Left lung (tissue), 4 donors: ENCODE measurements at regions not wholly inside any gene's neighbourhood (a gene's known extent, or its start where the extent isn't known, plus 50 kb on each side); places are given as distances from the start of the nearest gene placed in this dataset.

Experiments used
- ATAC-seq: fragments of 200-7000 bp; cut with Tn5 transposase; one replicate; pipeline ENCODE4 v1.9.1; 2020; ENCODE audit warnings: moderate library complexity
- DNase-seq, 4 donors: peaks; one replicate each; pipeline ENCODE4 v3.0.0-alpha.2; 2013 to 2020
- H3K27ac ChIP-seq, 2 donors: fragments of 200-600 bp; sonication (generic) in 1 of 2; one replicate each; pipeline versions ENCODE4 v1.5.0 to v1.8.0; 2020 to 2021
- H3K27me3 ChIP-seq, 2 donors: fragments of 200-600 bp; sonication (generic) in 1 of 2; one replicate each; pipeline versions ENCODE4 v1.5.0 to v1.8.0; 2020 to 2021
- H3K36me3 ChIP-seq, 2 donors: fragments of 200-600 bp; sonication (generic) in 1 of 2; one replicate each; pipeline versions ENCODE4 v1.5.0 to v1.8.0; 2020 to 2021
- H3K4me1 ChIP-seq, 2 donors: fragments of 200-600 bp; one replicate each; pipeline ENCODE4 v1.8.0; 2021
- H3K4me3 ChIP-seq, 2 donors: fragments of 200-600 bp; sonication (generic) in 1 of 2; one replicate each; pipeline versions ENCODE4 v1.5.0 to v1.8.0; 2020 to 2021; ENCODE audit warnings: mild to moderate bottlenecking in 1 of 2
- H3K9me3 ChIP-seq, 2 donors: fragments of 200-600 bp; sonication (generic) in 1 of 2; one replicate each; pipeline versions ENCODE4 v1.5.0 to v1.8.0; 2020 to 2021
- CTCF ChIP-seq, 2 donors: fragments of 200-600 bp; sonication (generic) in 1 of 2; IDR thresholded peaks; one replicate each; pipeline versions ENCODE4 v1.5.0 to v1.8.0; 2021; ENCODE audit warnings: antibody characterized with exemption in 2 of 2
- intact Hi-C, 2 donors: fragments of 100-400 bp; cut with DNase I; formaldehyde crosslinking; loops; one replicate each; pipeline versions ENCODE4 v1.11.2 to v1.14.2; 2022
- donor health status: DM: no; HTN: yes; CAD: no.
- donor health status: DM: no; HTN: no; CAD: no.

- H3K4me1 ChIP-seq: no peaks in the 10 kb centered on the region
- H3K27ac ChIP-seq: no peak overlapping the region
- H3K36me3 ChIP-seq: no peaks in the 10 kb centered on the region
- TF ChIP-seq CTCF (IDR thresholded peaks at IDR 0.05): no peak
- H3K9me3 ChIP-seq: no peaks in the 10 kb centered on the region
- H3K4me3 ChIP-seq: no peak overlapping the region
- DNase-seq (no peak), ATAC-seq (peak; percentile 7)
- intact Hi-C loops: no loop called here
- H3K27me3 ChIP-seq: no peaks in the 10 kb centered on the region
These were observed 250.9 kb downstream of the C12orf75 start for GRCh38 chr12:105581420-105581819.

GRCh38 chr12:105585107-105585506 lies 254.6 kb downstream of the C12orf75 start:
- H3K36me3 ChIP-seq: no peaks in the 10 kb centered on the region
- no peak overlapping the region for H3K4me3 ChIP-seq
- no peaks in the 10 kb centered on the region for H3K27me3 ChIP-seq
- DNase-seq (no peak), ATAC-seq (no peak)
- intact Hi-C loops: no loop called here
- no peaks in the 10 kb centered on the region for H3K4me1 ChIP-seq
- H3K9me3 ChIP-seq: peaks cover 0 to 2% of the 10 kb centered on the region in 2 donors
- H3K27ac ChIP-seq: no peak overlapping the region
- TF ChIP-seq CTCF (IDR thresholded peaks at IDR 0.05): no peak

- Histone ChIP-seq H3K4me1 (no peaks in the 10 kb centered on the region), H3K27ac (peak overlapping the region in 1 of 2 donors; percentile 13), H3K4me3 (no peak overlapping the region), H3K27me3 (no peaks in the 10 kb centered on the region), H3K36me3 (no peaks in the 10 kb centered on the region), H3K9me3 (peaks cover 0 to 2% of the 10 kb centered on the region in 2 donors)
- TF ChIP-seq CTCF (IDR thresholded peaks at IDR 0.05): no peak
- intact Hi-C loops: no loop called here
- ATAC-seq (no peak), DNase-seq (no peak)
These were observed 256.7 kb downstream of the C12orf75 start for GRCh38 chr12:105587237-105587636.

GRCh38 chr12:105588106-105588505 lies 257.6 kb downstream of the C12orf75 start:
- Histone ChIP-seq H3K4me3 (no peak overlapping the region), H3K27me3 (no peaks in the 10 kb centered on the region), H3K36me3 (no peaks in the 10 kb centered on the region), H3K9me3 (peaks cover 0 to 2% of the 10 kb centered on the region in 2 donors), H3K4me1 (no peaks in the 10 kb centered on the region), H3K27ac (no peak overlapping the region)
- DNase-seq (no peak), ATAC-seq (no peak)
- intact Hi-C loops: no loop called here
- no peak for TF ChIP-seq CTCF (IDR thresholded peaks at IDR 0.05)

GRCh38 chr12:105590571-105590970 lies 260.1 kb downstream of the C12orf75 start:
- no peak overlapping the region for H3K4me3 ChIP-seq
- intact Hi-C loops: no loop called here
- H3K27me3 ChIP-seq: no peaks in the 10 kb centered on the region
- no peak for TF ChIP-seq CTCF (IDR thresholded peaks at IDR 0.05)
- peaks cover 0 to 2% of the 10 kb centered on the region in 2 donors for H3K9me3 ChIP-seq
- no peak for DNase-seq
- no peaks in the 10 kb centered on the region for H3K36me3 ChIP-seq
- no peak overlapping the region for H3K27ac ChIP-seq
- no peak for ATAC-seq
- no peaks in the 10 kb centered on the region for H3K4me1 ChIP-seq
